OCI-LY3 (cell line): ENCODE measurements at regions not wholly inside any gene's neighbourhood (a gene's known extent, or its start where the extent isn't known, plus 50 kb on each side); places are given as distances from the start of the nearest gene placed in this dataset.

ENCODE experiments used
- H2AFZ ChIP-seq: fragments of 200-600, 300-600 bp; shearing (Covaris generic); 2 replicates; pipeline ENCODE4 v1.6.0; 2014; ENCODE audit warnings: antibody characterized with exemption, low read depth, low read length
- H3K27ac ChIP-seq: fragments of 200-600, 300-600 bp; sonication (generic); 2 replicates; pipeline ENCODE4 v1.5.1; 2014; ENCODE audit warnings: mild to moderate bottlenecking, low read length, moderate library complexity, mixed read lengths
- H3K27me3 ChIP-seq: fragments of 200-600, 300-600 bp; sonication (generic); 2 replicates; pipeline ENCODE4 v1.6.1; 2014; ENCODE audit warnings: low read depth, low read length, mixed read lengths
- H3K36me3 ChIP-seq: fragments of 200-600, 300-600 bp; sonication (generic); replicated peaks from 2 replicates; pipeline ENCODE3; 2014; ENCODE audit warnings: low read depth, low read length, mixed read lengths
- H3K4me1 ChIP-seq: fragments of 300-600, 200-600 bp; sonication (generic); 2 replicates; pipeline ENCODE4 v1.6.1; 2014; ENCODE audit warnings: low read length, mixed read lengths
- H3K4me2 ChIP-seq: fragments of 200-600, 300-600 bp; sonication (generic); 2 replicates; pipeline ENCODE4 v1.6.1; 2014; ENCODE audit warnings: low read length, mixed read lengths
- H3K4me3 ChIP-seq: fragments of 300-600, 200-600 bp; sonication (generic); 2 replicates; pipeline ENCODE4 v1.5.1; 2014; ENCODE audit warnings: antibody characterized with exemption, mild to moderate bottlenecking, low read length, moderate library complexity
- H3K79me2 ChIP-seq: fragments of 300-600, 200-600 bp; shearing (Covaris generic); 2 replicates; pipeline ENCODE4 v1.6.1; 2014; ENCODE audit warnings: mild to moderate bottlenecking, low read length, mixed read lengths
- H3K9ac ChIP-seq: fragments of 300-600, 200-600 bp; shearing (Covaris generic); 2 replicates; pipeline ENCODE4 v1.6.0; 2014; ENCODE audit warnings: mild to moderate bottlenecking, low read length, moderate library complexity
- H3K9me3 ChIP-seq: fragments of 200-600, 300-600 bp; shearing (Covaris generic); 2 replicates; pipeline ENCODE4 v1.6.1; 2014; ENCODE audit warnings: low read length, mixed read lengths; ENCODE audit not compliant: insufficient read depth
- H4K20me1 ChIP-seq: fragments of 200-600, 300-600 bp; sonication (generic); 2 replicates; pipeline ENCODE4 v1.6.1; 2016; ENCODE audit warnings: low read length, mixed read lengths; ENCODE audit not compliant: insufficient read depth
- EZH2phosphoT487 ChIP-seq: fragments of 200-600 bp; shearing (Covaris generic); IDR thresholded peaks from 2 replicates; pipeline ENCODE4 v1.6.1; 2018; ENCODE audit warnings: antibody characterized with exemption, mixed run types, low read depth
- TF ChIP-seq, protein P1 (sequence below): fragments of 200-600, 300-600 bp; sonication (generic); IDR thresholded peaks from 2 replicates; pipeline ENCODE4 v1.5.1; 2014; ENCODE audit warnings: antibody characterized with exemption, low read length, low read depth

DNA sequence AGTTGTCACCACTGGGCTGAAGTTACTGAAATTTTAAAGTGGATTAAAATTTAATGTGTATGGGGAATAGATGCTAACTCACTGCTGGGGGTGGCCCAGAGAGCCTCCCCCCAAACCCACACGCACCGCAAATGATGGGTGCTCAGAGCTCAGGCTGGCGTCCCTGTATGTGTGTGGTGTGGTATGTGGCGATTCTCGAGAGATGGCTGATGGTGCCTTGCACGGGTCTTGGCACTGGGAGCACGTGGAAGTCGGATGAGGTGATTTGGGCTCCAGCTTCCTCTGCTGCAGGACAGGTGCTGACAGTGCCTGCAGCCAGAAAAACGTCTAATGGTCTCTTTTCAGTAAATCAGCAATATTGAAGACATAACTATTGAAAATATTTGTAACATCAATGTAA is 1473.3 kb downstream of the TBC1D22A start:
- H3K9ac ChIP-seq = no peak overlapping the region
- no peak overlapping the region for H3K4me3 ChIP-seq
- no peak overlapping the region for H3K27ac ChIP-seq
- H3K4me2 ChIP-seq = no peak overlapping the region
- no peaks in the 10 kb centered on the region; the same call in 1 of the 2 replicates for H3K27me3 ChIP-seq
- no peaks in the 10 kb centered on the region for H3K4me1 ChIP-seq
- peaks cover 6% of the 10 kb centered on the region; the same call in 1 of the 2 replicates for H3K9me3 ChIP-seq
- no peak for TF ChIP-seq EZH2phosphoT487
- TF ChIP-seq, protein P1, sequence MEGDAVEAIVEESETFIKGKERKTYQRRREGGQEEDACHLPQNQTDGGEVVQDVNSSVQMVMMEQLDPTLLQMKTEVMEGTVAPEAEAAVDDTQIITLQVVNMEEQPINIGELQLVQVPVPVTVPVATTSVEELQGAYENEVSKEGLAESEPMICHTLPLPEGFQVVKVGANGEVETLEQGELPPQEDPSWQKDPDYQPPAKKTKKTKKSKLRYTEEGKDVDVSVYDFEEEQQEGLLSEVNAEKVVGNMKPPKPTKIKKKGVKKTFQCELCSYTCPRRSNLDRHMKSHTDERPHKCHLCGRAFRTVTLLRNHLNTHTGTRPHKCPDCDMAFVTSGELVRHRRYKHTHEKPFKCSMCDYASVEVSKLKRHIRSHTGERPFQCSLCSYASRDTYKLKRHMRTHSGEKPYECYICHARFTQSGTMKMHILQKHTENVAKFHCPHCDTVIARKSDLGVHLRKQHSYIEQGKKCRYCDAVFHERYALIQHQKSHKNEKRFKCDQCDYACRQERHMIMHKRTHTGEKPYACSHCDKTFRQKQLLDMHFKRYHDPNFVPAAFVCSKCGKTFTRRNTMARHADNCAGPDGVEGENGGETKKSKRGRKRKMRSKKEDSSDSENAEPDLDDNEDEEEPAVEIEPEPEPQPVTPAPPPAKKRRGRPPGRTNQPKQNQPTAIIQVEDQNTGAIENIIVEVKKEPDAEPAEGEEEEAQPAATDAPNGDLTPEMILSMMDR = no peak
- H2AFZ ChIP-seq = no peak overlapping the region
- no peaks in the 10 kb centered on the region for H4K20me1 ChIP-seq
- no peaks in the 10 kb centered on the region for H3K79me2 ChIP-seq
- no peaks in the 10 kb centered on the region for H3K36me3 ChIP-seq

DNA sequence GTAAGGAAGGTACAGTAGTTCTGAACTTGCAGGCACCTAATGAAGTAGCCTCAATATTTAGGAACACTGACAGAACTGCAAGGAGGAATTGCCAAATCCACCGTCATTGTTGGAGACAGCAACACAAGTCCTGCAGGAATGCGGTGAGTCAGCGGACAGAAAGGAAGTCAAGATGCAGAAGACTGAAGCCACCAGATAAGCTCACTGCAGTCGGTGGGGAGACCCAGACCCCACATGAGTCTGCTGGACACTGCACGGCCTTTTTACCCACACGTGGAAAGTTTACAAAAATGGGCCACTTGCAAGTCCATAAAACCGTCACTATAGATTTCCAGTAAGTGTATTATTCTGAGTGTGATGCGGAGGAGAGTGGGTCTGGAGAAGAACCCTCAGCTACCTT is 1471.6 kb downstream of the TBC1D22A start:
- Histone ChIP-seq H3K4me2 (no peak overlapping the region), H3K9ac (no peak overlapping the region), H3K4me3 (no peak overlapping the region), H3K4me1 (no peaks in the 10 kb centered on the region), H3K36me3 (no peaks in the 10 kb centered on the region), H2AFZ (no peak overlapping the region), H3K79me2 (no peaks in the 10 kb centered on the region), H3K9me3 (peaks cover 6% of the 10 kb centered on the region; the same call in 1 of the 2 replicates), H3K27me3 (no peaks in the 10 kb centered on the region; the same call in 1 of the 2 replicates), H4K20me1 (no peaks in the 10 kb centered on the region), H3K27ac (no peak overlapping the region)
- no peak for TF ChIP-seq EZH2phosphoT487
- TF ChIP-seq, protein P1 = no peak

DNA sequence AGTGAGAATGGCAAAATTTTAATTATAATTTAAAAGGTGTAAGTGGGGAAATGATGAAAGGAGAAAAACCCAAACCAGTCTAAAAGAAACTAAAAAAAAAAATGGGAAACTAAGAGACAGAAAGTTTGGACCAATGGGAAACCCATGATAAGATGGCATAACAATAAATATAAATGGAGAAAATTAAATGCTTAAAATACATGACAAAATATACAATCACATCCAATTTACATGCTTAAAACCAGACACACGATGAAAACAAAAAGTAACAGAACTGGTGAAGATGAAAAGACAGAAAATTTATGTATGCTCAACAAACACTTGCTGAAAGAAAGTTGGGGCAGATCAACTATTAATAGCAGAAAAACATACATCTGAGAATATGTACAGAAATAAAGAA is 1471.1 kb downstream of the TBC1D22A start:
- no peak for TF ChIP-seq EZH2phosphoT487
- TF ChIP-seq, protein P1 = no peak
- Histone ChIP-seq H3K27ac (no peak overlapping the region), H3K4me1 (no peaks in the 10 kb centered on the region), H2AFZ (no peak overlapping the region), H3K9me3 (peaks cover 6% of the 10 kb centered on the region; the same call in 1 of the 2 replicates), H3K36me3 (no peaks in the 10 kb centered on the region), H3K4me2 (no peak overlapping the region), H4K20me1 (no peaks in the 10 kb centered on the region), H3K79me2 (no peaks in the 10 kb centered on the region), H3K4me3 (no peak overlapping the region), H3K27me3 (no peaks in the 10 kb centered on the region; the same call in 1 of the 2 replicates), H3K9ac (no peak overlapping the region)

DNA sequence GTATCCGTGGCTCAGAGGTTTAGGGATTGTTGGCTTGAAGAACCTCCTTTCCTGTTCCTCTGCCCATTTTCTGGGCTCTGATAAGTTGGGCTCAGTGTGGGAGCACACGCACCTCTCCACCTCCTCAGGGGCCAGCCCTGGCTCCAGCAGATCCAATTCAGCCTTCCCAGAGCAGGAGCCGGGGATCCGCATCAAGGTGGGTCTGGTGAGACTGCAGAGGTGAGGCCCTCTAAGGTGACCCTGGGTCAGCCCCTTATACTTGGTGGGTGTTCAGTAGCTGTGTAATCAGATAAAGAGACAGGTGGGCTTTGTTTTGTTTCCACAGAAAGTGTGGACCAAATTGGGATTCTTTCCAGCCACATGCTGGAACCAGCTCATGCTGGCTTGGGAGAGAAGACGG is 1466.0 kb downstream of the TBC1D22A start:
- no peak for TF ChIP-seq EZH2phosphoT487
- TF ChIP-seq, protein P1 = no peak
- Histone ChIP-seq H3K4me3 (no peak overlapping the region), H3K9ac (no peak overlapping the region), H2AFZ (no peak overlapping the region), H3K27me3 (no peaks in the 10 kb centered on the region; the same call in 1 of the 2 replicates), H3K9me3 (peaks cover 6% of the 10 kb centered on the region; the same call in 1 of the 2 replicates), H4K20me1 (no peaks in the 10 kb centered on the region), H3K4me1 (no peaks in the 10 kb centered on the region), H3K79me2 (no peaks in the 10 kb centered on the region), H3K27ac (no peak overlapping the region), H3K36me3 (no peaks in the 10 kb centered on the region), H3K4me2 (no peak overlapping the region)
